Caki2 (cell line): ENCODE measurements at regions not wholly inside any gene's neighbourhood (a gene's known extent, or its start where the extent isn't known, plus 50 kb on each side); places are given as distances from the start of the nearest gene placed in this dataset.

Experiments
- DNase-seq: peaks from one replicate; pipeline ENCODE4 v3.0.0-alpha.2; 2015; ENCODE audit warnings: low read depth
- in situ Hi-C: cut with HindIII; loops from 2 replicates; pipeline ENCODE4 v1.10.0; 2016; ENCODE audit warnings: low sequenced_read_pairs, low pct_unique_long_range_greater_than_20kb, mixed read lengths

DNA sequence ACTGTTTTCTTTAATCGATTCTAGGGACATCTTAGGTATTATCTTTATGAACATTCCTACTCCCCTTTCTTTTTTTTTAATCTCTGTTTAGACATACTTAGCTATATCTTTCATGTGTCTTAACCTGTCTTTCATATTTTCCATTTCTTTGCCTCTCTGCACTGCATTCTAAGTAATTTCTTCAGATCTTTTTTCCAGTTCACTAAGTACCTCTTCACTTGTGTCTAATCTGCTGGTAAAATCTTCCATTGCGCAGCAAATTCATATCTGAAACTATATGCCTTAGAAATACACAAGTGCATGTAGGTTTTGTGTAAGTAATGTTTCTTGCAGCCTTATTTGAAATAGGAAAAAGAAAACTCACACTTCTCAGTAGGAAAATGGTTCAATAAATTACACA lies 165.4 kb upstream of the BTBD3 start:
- no peak for DNase-seq
- in situ Hi-C loops, result no loop called here

- DNase-seq, result no peak
- in situ Hi-C loops, result no loop called here
Measured at GRCh38 chr20:11753155-11753554, 164.5 kb upstream of the BTBD3 start.

DNA sequence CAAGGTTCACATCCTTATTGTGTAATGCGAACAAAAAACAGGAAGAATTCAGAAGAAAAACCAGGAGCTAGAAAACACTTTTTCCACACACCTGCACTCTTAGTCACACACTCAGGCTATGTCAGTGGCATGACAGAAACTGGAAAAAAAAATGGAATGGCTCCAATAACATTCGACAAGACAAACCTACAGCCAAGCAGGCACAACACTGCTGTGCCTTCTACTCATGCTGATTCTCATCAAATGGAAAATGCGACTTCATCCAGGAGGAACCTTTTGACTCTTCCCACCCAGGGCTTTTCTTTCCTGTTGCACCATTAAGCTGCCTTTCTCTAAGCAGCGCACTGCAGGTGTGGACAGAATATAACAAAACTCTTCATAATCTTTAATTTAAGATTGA lies 163.2 kb upstream of the BTBD3 start:
- in situ Hi-C loops, result no loop called here
- DNase-seq, result no peak

- in situ Hi-C loops, result no loop called here
- DNase-seq, result peak; percentile 28
Measured at GRCh38 chr20:11755071-11755841, 162.4 kb upstream of the BTBD3 start.

GRCh38 chr20:11761497-11761896 lies 156.2 kb upstream of the BTBD3 start:
- in situ Hi-C loops, result no loop called here
- DNase-seq, result no peak

DNA sequence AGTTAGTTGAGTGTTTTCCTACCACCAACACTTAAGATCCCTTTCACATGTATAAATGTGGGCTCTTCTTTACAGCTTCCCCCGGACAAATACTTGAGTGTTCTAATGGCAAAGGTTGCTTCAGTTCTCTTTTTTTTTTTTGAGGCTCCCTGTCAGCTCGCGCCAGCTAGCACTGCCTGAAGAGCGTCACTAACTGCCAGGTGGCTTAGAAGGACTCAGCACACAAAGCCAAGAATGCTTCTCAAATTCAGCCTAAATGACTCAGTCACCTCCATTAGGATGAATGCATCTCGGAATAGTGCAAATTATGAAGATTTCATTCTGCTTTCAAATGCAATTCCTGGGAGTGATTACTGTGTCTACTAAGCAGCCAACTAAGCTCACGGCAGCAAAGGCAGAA lies 150.7 kb upstream of the BTBD3 start:
- DNase-seq, result no peak
- in situ Hi-C loops, result no loop called here

GRCh38 chr20:11769825-11770224 lies 147.9 kb upstream of the BTBD3 start:
- no peak for DNase-seq
- in situ Hi-C loops, result no loop called here

DNA sequence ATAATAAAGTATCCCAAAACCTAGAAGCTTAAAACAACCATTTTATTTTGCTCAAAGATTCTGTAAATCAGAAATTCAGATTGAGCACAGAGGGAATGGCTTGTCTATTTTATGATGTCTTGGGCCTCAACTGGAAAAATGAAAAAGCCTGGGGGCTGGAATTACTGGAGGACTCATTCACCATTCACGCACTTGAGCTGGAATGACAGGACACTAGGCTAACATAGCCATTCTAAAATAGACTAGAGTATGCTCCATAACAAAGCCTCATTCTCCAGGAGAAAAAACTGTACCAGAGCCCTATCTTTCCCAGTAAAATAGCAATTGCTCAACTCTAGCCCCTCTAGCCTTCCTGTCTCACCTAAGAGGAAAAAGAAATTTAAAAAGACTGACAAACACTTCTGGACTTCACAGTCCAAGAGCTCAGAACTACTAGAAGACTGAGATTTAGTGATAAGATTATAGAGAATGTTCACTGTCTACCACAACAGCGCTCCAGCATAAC lies 145.4 kb upstream of the BTBD3 start:
- in situ Hi-C loops, result no loop called here
- DNase-seq, result no peak

- in situ Hi-C loops, result no loop called here
- DNase-seq, result no peak
Measured at GRCh38 chr20:11776687-11777086, 141.0 kb upstream of the BTBD3 start.

- in situ Hi-C loops, result no loop called here
- no peak for DNase-seq
Measured at GRCh38 chr20:11777387-11778205, 140.1 kb upstream of the BTBD3 start.

DNA sequence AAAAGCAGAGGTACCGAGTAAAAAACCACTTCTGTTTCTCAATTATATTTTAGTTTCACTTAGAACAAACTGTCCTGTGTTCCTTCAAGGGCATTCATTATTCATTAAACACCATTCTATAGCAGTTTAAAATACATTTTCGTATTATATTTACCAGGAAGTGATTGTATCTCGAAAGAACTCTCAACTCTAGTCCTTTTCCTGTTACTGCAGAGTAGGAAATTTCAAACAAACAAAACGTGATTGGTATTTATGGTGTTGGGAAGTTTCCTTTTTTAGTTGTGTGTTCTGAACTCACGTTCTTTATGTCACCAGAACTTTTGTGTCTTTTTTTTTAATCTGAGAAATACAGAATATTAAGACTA lies 139.5 kb upstream of the BTBD3 start:
- in situ Hi-C loops, result no loop called here
- DNase-seq, result no peak

- in situ Hi-C loops, result no loop called here
- DNase-seq, result no peak
Measured at GRCh38 chr20:11780765-11781369, 136.8 kb upstream of the BTBD3 start.

DNA sequence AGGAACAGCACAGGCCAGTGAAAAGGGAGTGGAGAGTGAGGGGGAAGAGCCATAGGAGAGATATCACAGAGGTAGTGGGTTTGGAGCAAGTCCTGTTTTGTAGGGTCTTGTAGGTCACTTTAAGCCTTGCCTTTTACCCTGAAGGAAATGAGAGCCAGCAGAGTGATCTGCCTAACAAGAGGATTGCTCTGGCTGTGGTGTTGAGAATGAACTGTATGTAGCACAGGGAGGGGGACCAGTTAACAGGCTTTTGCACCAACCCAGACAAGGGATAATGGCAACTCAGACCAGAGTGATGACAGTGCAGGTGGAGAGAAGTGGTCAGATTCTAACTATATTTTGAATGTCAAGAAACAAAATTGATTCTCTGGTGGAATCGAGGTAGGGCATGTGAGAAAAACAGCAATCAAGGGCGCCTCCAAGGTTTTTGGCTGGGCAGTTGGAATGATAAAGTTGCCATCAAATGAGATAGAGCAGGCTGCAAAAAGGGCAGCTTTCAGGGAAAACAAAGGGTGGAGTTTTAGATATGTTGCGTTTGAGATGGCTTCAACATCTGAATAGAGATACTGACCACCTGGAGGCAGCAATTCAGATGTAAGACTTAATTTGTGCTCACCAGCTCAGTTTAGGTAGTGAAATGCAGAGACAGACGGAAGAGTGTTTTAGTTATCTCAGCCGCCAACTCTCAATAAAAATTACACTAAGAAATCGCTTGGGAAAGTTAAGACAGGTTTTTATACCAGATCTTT lies 134.4 kb upstream of the BTBD3 start:
- DNase-seq, result no peak
- in situ Hi-C loops, result no loop called here

DNA sequence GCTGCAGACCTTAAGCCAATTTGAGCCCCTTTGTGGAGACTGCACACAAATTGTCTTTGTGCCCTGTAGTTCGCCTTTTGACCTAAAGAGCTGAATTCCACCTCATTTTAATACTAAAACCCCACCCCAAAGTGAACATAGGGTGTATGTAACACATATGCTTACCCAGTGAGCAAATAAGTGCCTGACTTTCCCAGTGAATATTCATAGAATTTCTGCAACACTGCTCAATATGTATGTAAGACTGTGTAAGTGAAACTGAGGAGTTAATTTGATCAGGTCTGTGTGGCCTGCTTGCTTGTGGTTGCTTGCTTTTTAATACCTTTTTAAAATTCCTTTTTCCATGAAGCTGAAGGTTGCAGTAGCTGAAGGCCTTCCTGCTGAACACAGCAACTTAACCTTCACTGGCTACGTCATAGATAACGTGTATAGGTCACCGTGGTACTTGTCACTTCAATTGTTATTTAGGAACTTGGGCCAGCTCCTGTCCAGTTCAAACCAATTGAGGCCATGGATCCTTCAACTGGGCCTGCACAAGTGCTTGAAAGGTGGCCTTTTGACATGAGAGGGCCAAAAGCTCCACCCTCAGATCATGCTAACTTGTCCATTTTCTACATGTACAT lies 131.7 kb upstream of the BTBD3 start:
- in situ Hi-C loops, result no loop called here
- no peak for DNase-seq

DNA sequence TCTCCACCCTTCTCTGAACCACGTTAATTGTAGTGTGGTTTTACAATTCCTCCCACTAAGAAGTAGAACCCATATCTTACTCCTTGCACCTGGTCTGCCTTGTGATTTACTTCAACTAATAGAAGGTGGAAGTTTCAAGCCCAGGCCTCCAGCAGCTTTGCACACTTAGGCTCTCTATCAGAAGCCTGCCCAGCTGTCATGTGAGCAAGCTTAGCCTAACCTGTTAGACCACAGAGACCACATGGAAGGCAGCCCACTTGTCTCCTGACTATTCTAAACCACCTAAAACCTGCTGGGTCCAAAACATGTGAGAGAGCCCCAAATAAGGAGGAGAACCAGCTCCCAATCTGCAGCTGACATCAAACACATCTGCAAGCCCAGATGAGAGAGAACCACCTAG lies 127.6 kb upstream of the BTBD3 start:
- in situ Hi-C loops, result no loop called here
- no peak for DNase-seq

DNA sequence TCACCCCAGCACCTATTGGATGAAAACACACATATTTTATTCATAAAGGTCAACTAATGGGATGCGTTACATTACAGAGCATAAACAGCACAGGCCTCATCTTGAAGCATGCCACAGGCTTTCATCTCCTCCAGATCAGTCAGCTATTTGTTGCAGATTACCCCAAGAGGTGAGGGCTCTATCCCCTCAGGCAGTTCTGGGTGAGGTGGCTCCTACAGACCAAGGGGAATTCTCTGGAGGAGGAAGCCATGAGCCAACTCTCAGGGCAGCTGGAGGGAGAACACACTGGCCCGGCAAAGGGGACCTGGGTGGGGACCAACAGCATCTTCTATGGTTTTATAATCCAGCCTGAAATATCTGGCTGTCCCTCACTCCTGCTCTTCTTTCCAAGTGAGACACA lies 126.4 kb upstream of the BTBD3 start:
- no peak for DNase-seq
- in situ Hi-C loops, result no loop called here

DNA sequence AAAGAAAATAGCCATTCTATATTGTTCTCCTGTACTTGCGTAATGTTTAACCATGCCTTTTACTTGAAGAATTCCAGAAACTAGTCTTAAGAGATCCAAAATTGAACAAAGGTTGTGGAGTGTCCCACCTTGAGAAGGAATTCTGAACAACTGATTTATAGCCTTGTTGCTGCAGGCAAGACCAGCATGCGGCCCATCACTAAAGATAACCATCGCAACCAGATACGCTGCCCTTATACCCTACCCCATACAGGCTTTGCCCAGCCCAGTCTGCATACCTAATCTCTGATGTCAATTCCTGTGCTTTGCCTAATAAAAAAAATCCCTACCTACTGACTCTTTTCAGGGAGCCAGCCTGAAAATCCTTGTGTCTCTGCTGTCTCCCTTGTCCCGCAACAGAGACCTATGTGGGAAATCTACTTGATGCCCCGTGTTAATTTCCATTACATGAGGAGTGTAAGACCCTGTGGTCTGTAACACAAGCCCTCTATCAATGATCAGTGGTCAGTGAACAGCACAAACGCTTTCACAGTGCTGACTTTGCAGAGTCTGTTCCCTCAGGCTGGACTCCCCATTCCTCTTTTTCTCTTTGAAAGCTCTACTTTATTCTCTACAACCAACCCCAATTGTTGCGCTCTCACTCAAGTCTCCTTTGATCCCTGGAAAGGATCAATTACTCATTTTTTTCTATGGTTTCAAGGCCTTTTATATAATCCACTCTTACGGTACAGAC lies 125.7 kb upstream of the BTBD3 start:
- DNase-seq, result no peak

DNA sequence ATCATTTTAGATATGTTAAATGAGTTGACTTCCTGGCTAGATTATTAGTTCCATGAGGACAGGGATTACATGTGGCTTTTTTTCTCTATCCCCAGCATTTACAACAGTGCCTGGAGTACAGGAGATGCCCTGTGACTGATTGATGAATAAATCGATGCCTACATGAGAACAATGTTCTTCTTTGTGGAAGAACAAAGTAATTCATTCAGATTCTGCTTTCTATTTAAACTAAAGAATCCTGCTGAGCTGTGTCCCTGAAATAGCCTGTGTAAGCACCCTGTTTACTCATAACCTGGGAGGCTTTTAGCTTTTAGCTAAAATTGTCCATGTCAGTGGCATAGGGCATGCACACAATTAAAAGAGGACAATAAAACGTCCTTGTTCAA lies 125.1 kb upstream of the BTBD3 start:
- no peak for DNase-seq
- in situ Hi-C loops, result no loop called here

More for the DNA sequence above, 125.7 kb upstream of the BTBD3 start:
- in situ Hi-C loops, result no loop called here
